ENCODE measurements at regions not wholly inside any gene's neighbourhood (a gene's known extent, or its start where the extent isn't known, plus 50 kb on each side); places are given as distances from the start of the nearest gene placed in this dataset.

DNA sequence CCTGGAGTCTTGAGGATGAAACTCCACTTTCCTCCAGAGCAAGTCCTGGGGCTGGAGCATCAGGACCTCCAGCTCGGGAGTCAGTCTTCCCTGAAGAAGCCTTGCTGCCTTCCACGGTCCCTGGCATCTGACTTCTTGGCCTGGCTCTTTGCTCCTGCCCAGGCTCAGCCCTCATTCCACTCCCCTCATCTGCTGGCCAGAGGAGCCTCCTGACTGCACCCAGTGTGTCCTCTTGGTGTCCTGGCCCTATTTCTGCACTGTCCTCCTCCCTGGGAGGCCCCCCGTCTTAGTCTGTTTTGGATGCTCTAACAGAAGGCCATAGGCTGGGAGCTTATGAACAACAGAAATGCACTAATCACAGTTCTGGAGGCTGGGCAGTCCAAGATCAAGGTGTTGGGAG lies 231.5 kb downstream of the LOXHD1 start:
- BruUV-seq (replicated peaks): no TSS peak
- peaks cover 7% of the 10 kb centered on the region for H3K27me3 Mint-ChIP-seq (ENCODE audit: insufficient read depth, unreplicated experiment)
- H3K4me3 ChIP-seq (ENCODE audit: low read depth, low read length): no peak overlapping the region
- no peak overlapping the region for H3K27ac Mint-ChIP-seq (ENCODE audit: unreplicated experiment)
- ChIA-PET CTCF (no interaction called here), POLR2A (no interaction called here)
- no peaks in the 10 kb centered on the region for H3K9me3 Mint-ChIP-seq (ENCODE audit: unreplicated experiment)
- no peaks in the 10 kb centered on the region for H3K4me1 ChIP-seq
- H3K36me3 ChIP-seq (ENCODE audit: control insufficient read depth, insufficient read depth, low read length): no peaks in the 10 kb centered on the region
- H3K4me3 Mint-ChIP-seq (ENCODE audit: unreplicated experiment): no peak overlapping the region
- H3K9me3 ChIP-seq: no peaks in the 10 kb centered on the region
- intact Hi-C loops (cut with micrococcal nuclease; ENCODE audit: unreplicated experiment): no loop called here
- TF ChIP-seq, protein P1, sequence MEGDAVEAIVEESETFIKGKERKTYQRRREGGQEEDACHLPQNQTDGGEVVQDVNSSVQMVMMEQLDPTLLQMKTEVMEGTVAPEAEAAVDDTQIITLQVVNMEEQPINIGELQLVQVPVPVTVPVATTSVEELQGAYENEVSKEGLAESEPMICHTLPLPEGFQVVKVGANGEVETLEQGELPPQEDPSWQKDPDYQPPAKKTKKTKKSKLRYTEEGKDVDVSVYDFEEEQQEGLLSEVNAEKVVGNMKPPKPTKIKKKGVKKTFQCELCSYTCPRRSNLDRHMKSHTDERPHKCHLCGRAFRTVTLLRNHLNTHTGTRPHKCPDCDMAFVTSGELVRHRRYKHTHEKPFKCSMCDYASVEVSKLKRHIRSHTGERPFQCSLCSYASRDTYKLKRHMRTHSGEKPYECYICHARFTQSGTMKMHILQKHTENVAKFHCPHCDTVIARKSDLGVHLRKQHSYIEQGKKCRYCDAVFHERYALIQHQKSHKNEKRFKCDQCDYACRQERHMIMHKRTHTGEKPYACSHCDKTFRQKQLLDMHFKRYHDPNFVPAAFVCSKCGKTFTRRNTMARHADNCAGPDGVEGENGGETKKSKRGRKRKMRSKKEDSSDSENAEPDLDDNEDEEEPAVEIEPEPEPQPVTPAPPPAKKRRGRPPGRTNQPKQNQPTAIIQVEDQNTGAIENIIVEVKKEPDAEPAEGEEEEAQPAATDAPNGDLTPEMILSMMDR (IDR thresholded peaks at IDR 0.05; ENCODE audit: insufficient read depth in 1 of 2, low read depth in 1 of 2, low read length in 1 of 2, severe bottlenecking in 1 of 2, unreplicated experiment in 1 of 2): no peak
- H3K4me1 Mint-ChIP-seq (ENCODE audit: low read depth, unreplicated experiment): no peaks in the 10 kb centered on the region
- H3K36me3 Mint-ChIP-seq (ENCODE audit: insufficient read depth, unreplicated experiment): no peaks in the 10 kb centered on the region
- no peak for DNase-seq
- H3K27me3 ChIP-seq (replicated peaks; ENCODE audit: control insufficient read depth, insufficient read depth, low read length): no peaks in the 10 kb centered on the region

DNA sequence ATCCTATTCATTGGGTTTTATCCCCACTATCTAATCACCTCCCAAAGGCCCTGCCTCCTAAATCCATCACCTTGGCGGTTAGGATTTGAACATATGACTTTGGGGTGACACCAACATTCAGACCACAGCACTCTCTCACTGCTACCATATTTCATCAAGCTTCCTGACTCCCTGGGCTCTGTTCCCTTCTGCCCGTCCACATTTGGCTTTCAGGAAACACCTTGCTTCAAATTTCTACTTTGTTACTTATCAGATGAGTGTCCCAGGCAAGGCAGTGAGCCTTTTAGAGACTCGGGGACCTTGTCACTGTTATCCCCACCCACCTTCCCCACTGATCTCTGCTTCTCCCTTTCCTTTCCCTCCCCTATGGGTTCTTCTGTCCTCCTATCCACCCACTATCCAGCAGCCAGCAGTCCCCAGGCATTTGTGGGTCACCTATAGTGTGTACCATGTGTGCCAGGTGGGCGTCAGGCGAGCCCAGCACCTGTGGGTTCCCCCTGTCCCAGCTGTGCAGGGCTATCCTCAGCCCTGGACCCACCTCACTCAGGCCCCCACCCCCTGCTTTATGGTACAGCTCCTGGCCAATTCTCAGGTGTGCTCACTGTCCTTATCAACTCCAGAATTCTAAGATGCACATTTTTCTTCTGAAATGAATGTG lies 230.9 kb downstream of the LOXHD1 start:
- BruUV-seq (replicated peaks): no TSS peak
- no peaks in the 10 kb centered on the region for H3K36me3 ChIP-seq (ENCODE audit: control insufficient read depth, insufficient read depth, low read length)
- ChIA-PET POLR2A (no interaction called here), CTCF (no interaction called here)
- Mint-ChIP-seq H3K4me1 (ENCODE audit: low read depth, unreplicated experiment) (no peaks in the 10 kb centered on the region), H3K36me3 (ENCODE audit: insufficient read depth, unreplicated experiment) (no peaks in the 10 kb centered on the region), H3K9me3 (ENCODE audit: unreplicated experiment) (no peaks in the 10 kb centered on the region), H3K27ac (ENCODE audit: unreplicated experiment) (no peak overlapping the region), H3K4me3 (ENCODE audit: unreplicated experiment) (no peak overlapping the region), H3K27me3 (ENCODE audit: insufficient read depth, unreplicated experiment) (peaks cover 10% of the 10 kb centered on the region)
- TF ChIP-seq, protein P1 (IDR thresholded peaks at IDR 0.05; ENCODE audit: insufficient read depth in 1 of 2, low read depth in 1 of 2, low read length in 1 of 2, severe bottlenecking in 1 of 2, unreplicated experiment in 1 of 2): no peak
- no peaks in the 10 kb centered on the region for H3K9me3 ChIP-seq
- no peaks in the 10 kb centered on the region for H3K4me1 ChIP-seq
- no peaks in the 10 kb centered on the region for H3K27me3 ChIP-seq (replicated peaks; ENCODE audit: control insufficient read depth, insufficient read depth, low read length)
- DNase-seq: no peak
- H3K4me3 ChIP-seq (ENCODE audit: low read depth, low read length): no peak overlapping the region
- intact Hi-C loops (cut with micrococcal nuclease; ENCODE audit: unreplicated experiment): no loop called here

DNA sequence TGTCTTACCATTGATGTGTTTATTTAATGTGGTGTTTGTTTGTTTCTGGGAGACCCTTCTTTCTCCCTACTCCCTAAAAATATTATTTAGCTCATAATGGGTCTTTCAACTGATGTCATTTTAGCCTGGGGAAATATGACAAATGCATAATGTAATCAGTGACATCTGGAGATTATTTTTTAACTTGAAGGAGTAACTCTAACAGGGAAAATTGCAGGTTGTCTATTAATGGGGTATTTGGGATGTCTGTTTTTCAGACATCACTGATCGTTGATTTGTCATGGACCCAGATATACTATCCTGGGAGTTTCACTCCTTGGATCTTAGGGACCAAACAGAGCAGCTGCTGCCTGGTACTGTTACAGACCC lies 230.4 kb downstream of the LOXHD1 start:
- peaks cover under 1% of the 10 kb centered on the region for H3K4me1 Mint-ChIP-seq (ENCODE audit: low read depth, unreplicated experiment)
- no peak for DNase-seq
- no peak overlapping the region for H3K4me3 Mint-ChIP-seq (ENCODE audit: unreplicated experiment)

More for the DNA sequence above, 230.4 kb downstream of the LOXHD1 start:
- H3K27me3 ChIP-seq (replicated peaks; ENCODE audit: control insufficient read depth, insufficient read depth, low read length): no peaks in the 10 kb centered on the region
- H3K27ac Mint-ChIP-seq (ENCODE audit: unreplicated experiment): no peak overlapping the region
- H3K36me3 Mint-ChIP-seq (ENCODE audit: insufficient read depth, unreplicated experiment): no peaks in the 10 kb centered on the region
- TF ChIP-seq, protein P1 (IDR thresholded peaks at IDR 0.05; ENCODE audit: insufficient read depth in 1 of 2, low read depth in 1 of 2, low read length in 1 of 2, severe bottlenecking in 1 of 2, unreplicated experiment in 1 of 2): no peak
- H3K9me3 Mint-ChIP-seq (ENCODE audit: unreplicated experiment): no peaks in the 10 kb centered on the region
- peaks cover 10% of the 10 kb centered on the region for H3K27me3 Mint-ChIP-seq (ENCODE audit: insufficient read depth, unreplicated experiment)
- no peaks in the 10 kb centered on the region for H3K9me3 ChIP-seq
- H3K4me3 ChIP-seq (ENCODE audit: low read depth, low read length): no peak overlapping the region
- CTCF ChIA-PET: no interaction called here
- intact Hi-C loops (cut with micrococcal nuclease; ENCODE audit: unreplicated experiment): no loop called here
- no peaks in the 10 kb centered on the region for H3K4me1 ChIP-seq
- POLR2A ChIA-PET: no interaction called here
- BruUV-seq (replicated peaks): no TSS peak
- H3K36me3 ChIP-seq (ENCODE audit: control insufficient read depth, insufficient read depth, low read length): no peaks in the 10 kb centered on the region

Measured in Caco-2 (cell line).